Left kidney (tissue), 1 donor: ENCODE measurements at regions not wholly inside any gene's neighbourhood (a gene's known extent, or its start where the extent isn't known, plus 50 kb on each side); places are given as distances from the start of the nearest gene placed in this dataset.
"Not testable (repeated sequence)": the region's sequence is repeated elsewhere in the genome, so short reads cannot be mapped to it uniquely, and the experiment has no call there.

ENCODE experiments used
- DNase-seq: peaks from one replicate; pipeline ENCODE4 v3.0.0-alpha.2; 2013

GRCh38 chr4:3880615-3881120, 114.5 kb downstream of the ADRA2C start:
- peak; percentile 72 for DNase-seq

- DNase-seq, result not testable (repeated sequence)
Observed at GRCh38 chr4:3882316-3882885, 116.2 kb downstream of the ADRA2C start.

DNA sequence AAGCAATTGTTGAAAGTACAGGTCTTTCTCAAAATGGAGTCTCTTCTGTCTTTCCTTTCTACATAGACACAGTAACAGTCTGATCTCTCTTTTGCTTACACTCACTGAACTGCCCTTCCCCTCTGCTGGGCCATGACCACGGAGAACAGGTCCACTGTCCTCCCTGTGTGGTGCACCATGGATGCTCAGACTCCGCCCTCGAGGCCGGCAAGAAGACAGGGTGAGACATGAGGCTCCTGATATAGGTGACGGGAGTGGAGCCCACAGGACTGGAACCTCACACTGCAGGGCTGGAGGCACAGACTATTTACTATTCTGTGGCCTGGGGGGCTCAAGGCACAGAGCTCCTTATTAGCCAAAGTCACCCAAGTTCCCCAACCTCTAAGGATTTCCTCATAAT, 118.1 kb downstream of the ADRA2C start:
- not testable (repeated sequence) for DNase-seq

DNA sequence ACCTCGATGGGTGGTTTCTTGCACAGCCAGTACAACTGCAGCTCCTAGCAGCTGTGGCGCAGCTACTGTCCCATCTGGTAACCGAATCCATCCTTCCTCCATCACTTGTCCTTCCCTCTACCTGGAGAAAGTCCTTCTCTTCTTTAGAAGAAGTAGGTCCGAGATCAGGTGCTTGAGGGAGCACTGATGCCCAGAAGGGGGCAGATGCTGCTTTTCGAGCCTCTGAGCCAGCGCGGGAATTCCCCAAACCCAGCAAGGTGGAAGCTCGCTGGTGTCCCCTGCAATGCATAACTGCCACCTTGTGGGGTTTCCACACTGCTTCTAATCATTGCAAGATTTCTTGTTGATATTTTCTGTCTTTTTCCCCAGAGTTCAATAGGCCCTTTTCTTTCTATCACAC, 127.4 kb downstream of the ADRA2C start:
- DNase-seq, result not testable (repeated sequence)

DNA sequence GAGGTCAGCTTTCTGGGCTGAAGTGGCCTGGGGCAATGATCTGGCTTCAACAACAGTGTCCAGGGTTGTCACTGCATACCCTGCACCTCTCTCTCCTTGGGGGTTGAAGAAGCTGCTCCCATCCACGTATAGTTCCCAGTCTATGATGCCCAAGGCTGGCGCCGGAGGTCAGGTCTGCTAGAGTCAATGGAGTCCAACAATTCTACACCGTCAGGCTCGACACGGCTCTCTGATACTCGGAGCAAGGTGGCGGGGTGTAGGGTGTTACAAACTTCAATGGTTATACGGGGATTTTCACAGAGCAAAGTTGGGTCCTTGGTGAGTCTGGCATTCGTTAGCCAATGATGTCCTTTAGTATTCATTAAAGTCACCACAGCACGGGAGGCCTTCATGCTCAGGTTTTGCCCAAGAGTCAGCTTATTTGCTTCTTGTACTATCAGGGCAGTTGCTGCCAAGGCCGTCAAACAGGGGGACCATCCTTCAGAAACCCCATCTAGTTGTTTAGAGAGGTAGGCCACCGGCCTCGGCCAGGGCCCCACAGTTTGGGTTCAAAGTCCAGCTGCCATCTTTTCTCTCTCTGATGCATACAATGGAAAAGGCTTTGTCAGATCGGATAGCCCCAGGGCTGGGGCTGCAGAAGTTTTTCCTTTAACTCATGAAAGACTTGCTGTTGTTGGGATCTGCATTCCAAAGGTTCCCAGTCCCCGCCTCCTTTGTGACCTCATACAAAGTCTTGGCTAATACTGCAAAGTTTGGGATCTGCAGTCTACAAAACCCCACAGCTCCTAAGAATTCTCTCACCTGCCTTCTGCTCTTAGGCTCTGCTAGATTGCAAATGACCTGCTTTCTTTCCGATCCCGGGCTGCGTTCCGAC, 128.1 kb downstream of the ADRA2C start:
- not testable (repeated sequence) for DNase-seq

GRCh38 chr4:3896441-3896840, 130.3 kb downstream of the ADRA2C start:
- no peak for DNase-seq

GRCh38 chr4:3896871-3897578, 130.8 kb downstream of the ADRA2C start:
- not testable (repeated sequence) for DNase-seq

GRCh38 chr4:3898098-3898497, 131.9 kb downstream of the ADRA2C start:
- DNase-seq, result no peak

GRCh38 chr4:3898928-3899327, 132.7 kb downstream of the ADRA2C start:
- DNase-seq, result not testable (repeated sequence)

DNA sequence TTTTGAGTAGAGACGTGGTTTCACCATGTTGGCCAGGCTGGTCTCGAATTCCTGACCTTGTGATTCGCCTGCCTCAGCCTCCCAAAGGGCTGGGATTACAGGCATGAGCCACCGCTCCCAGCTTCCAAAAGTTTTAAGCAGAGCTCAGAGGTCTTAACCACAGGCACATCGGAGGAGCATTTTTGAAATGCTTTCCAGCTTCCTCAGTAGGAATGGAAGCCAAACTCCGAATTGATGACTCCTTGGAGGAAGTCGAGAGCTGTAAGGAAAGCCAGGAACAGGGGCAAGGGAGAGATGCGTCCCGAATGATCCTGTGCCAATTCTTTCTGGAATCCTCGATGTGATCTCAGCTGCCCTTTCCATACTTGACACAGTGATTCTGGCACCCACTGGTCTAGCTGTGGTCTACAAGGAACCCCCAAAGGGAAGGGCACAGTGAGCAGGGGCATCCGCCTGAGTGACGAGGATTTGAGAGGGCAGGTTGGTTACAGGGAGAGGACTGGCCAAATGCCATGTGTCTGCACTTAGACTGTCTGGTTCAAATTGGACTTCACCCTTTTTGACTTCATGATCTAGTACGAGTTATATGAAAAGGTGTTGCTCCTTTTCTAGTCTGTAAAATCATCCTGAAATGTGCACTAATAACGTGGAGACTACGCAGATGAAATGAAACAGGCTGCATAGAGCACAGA, 138.2 kb downstream of the ADRA2C start:
- not testable (repeated sequence) for DNase-seq

- DNase-seq, result not testable (repeated sequence)
Observed at GRCh38 chr4:3909616-3910015, 143.4 kb downstream of the ADRA2C start.

- not testable (repeated sequence) for DNase-seq
Observed at GRCh38 chr4:3910161-3910950, 144.2 kb downstream of the ADRA2C start.

DNA sequence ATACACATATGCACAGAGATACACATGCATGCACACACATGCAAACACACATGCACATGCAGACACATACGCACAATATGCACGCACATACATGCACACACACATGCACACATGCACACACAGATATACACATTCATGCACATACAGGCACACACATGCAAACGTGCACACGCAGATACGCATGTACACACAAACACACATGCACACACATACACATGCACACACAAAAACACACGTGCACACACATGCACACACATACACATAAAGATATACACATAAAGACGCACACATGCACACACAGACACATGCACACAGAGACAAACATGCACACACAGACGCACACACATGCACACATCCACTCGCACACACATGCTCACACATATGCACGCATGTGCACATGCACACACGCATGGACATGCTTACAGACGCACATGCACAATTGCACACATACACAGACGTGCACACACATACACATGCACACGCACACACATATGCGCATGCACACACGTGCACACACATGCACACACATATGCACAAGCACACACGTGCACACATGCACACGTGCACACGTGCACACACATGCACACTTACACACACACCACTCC, 145.2 kb downstream of the ADRA2C start:
- DNase-seq, result no peak

DNA sequence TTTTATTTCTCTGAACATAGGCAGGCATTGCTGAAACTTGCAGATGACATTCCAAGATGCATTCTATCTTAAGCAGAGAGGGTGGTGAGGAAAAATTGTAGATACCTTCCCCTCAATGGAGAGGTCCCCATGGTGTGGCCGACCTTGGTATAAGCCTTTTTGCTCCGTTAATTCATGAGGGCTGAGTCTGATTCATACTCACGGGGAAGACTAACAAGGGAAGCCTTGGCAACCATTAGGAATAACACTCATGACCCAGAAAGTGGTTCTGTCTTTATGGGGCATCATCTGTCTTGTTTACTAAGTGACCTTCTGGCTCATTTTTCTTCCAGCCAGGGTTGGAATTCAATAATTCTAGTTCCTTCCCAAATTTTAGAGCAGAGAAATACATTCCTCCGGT, 148.3 kb downstream of the ADRA2C start:
- DNase-seq, result not testable (repeated sequence)

DNA sequence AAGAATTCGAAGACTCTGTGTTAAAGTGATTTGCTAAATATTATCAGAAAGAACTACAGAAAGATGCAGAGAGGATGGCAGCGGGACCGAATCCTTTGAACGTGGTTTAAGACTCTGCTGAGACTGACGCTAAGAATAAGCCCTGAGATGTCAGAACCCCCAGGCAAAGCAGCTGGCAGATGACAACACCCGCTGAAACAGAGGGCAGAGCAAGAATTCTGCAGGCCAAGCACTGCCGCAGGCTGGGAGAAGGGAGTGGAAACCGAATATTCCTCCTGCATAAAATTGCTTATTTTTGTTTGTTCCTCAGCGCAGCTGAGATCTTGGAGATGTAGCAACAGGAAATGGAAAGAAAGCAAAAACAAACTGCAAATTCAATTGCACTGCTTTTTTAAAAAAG, 153.3 kb downstream of the ADRA2C start:
- not testable (repeated sequence) for DNase-seq

DNA sequence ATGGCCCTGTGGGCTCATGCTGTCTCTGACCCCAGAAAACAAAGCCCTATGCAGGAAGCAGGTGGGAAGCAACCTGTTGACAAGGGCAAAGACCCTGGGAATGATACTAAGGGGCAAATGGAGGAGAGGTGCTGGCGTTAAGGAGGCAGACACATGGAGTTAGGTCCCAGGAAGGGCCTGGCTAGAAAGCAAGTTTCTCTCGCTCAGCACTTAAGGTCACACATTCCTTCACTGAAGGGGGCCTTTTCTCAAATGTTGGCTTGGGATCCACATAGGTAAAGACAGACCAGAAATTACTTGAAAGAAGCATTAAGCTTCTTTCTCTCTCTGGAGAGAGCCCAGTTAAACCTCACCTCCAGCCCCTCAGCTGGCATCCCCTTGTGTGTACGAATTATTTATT, 155.7 kb downstream of the ADRA2C start:
- DNase-seq, result not testable (repeated sequence)

DNA sequence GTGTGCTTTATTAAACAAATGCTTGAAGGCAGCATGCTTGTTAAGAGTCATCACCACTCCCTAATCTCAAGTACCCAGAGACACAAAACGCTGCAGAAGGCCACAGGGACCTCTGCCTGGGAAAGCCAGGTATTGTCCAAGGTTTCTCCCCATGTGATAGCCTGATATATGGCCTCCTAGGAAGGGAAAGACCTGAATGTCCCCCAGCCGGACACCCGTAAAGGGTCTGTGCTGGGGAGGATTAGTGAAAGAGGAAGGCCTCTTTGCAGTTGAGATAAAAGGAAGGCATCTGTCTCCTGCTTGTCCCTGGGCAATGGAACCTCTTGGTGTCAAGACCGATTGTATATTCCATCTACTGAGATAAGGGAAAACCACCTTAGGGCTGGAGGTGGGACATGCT, 159.7 kb downstream of the ADRA2C start:
- not testable (repeated sequence) for DNase-seq

GRCh38 chr4:3926271-3926670, 160.1 kb downstream of the ADRA2C start:
- not testable (repeated sequence) for DNase-seq

DNA sequence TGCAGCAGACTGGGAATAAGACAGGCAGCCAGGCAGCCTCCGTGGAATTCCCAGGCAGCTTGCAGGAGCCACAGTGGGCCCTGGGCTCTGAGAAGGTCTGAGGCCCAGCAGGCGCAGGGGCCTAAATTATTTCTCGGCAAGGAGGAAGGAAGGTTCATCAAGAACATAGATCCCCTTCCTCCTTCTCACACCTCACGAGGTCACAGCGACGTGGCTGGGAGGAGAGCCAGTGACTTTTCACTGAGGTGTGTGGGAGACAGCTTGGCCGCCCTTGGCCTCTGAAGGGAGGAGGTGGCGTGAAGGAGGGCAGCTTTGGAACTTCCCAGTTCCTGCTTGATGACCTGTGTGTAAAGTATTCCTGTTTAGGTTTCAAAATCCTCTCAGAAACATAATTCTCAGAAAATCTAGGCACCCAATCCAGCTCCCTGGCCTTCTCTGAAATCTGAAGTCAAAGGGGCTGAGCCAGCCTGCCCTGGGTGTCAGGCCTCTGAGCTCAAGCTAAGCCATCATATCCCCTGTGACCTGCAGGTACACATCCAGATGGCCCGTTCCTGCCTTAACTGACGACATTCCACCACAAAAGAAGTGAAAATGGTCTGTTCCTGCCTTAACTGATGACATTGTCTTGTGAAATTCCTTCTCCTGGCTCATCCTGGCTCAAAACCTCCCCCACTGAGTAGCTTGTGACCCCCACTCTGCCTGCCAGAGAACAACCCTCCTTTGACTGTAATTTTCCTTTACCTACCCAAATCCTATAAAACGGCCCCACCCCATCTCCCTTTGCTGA, 161.0 kb downstream of the ADRA2C start:
- DNase-seq, result not testable (repeated sequence)

GRCh38 chr4:3929431-3929830, 163.2 kb downstream of the ADRA2C start:
- DNase-seq, result not testable (repeated sequence)
